ENCODE measurements at regions not wholly inside any gene's neighbourhood (a gene's known extent, or its start where the extent isn't known, plus 50 kb on each side); places are given as distances from the start of the nearest gene placed in this dataset.

DNA sequence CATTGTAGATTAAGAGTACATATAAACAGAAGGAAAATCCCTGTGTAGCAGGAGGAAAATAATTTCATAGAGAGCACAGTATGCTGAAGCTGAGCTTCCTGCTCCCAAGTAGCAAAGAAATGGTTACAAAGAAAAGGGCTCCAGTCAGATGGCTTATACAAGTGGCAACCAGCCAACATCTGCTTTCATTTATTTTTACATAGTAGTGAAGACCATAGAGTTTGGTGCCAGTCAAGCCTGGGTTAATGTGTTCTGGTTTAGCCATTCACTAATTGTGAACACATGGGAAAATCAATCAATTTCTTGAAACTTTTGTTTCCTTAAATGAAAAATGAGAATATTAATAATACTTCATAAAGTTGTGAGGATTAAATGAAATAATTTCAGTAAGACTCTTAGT is 111.3 kb upstream of the ELOVL6 start:
- in situ Hi-C loops (cut with HindIII; ENCODE audit: extremely low pct_ligation_motif_present, low pct_unique_long_range_greater_than_20kb): loop anchor here (5.0 to 10.0 kb wide), 2 partner anchors 198 to 305 kb away; no protein-coding TSS in a partner anchor
- no peak for DNase-seq (ENCODE audit: low spot score)
- Histone ChIP-seq H4K20me1 (ENCODE audit: insufficient read depth, low read length) (no peaks in the 10 kb centered on the region), H3K9ac (ENCODE audit: insufficient read depth, low read depth, low read length) (no peak overlapping the region), H3K27me3 (ENCODE audit: control insufficient read depth in 1 of 2, insufficient read depth in 2 of 2, low read length in 2 of 2) (no peaks in the 10 kb centered on the region), H3K4me3 (replicated peaks in 1 of 3; ENCODE audit: insufficient read depth in 1 of 3, low read depth in 2 of 3, low read length in 3 of 3) (no peak overlapping the region), H3K27ac (ENCODE audit: extremely low read length, insufficient read depth, low read length) (no peak overlapping the region), H3K4me2 (ENCODE audit: low read depth, low read length) (no peak overlapping the region), H3K4me1 (ENCODE audit: insufficient read depth, low read length) (no peaks in the 10 kb centered on the region), H2AFZ (ENCODE audit: low read length) (no peak overlapping the region), H3K36me3 (replicated peaks in 1 of 2; ENCODE audit: control insufficient read depth in 1 of 2, insufficient read depth in 2 of 2, low read length in 2 of 2) (no peaks in the 10 kb centered on the region), H3K79me2 (ENCODE audit: insufficient read depth, low read length) (no peaks in the 10 kb centered on the region), H3K9me3 (ENCODE audit: low read length) (no peaks in the 10 kb centered on the region)
- BruUV-seq (replicated peaks): no TSS peak
- ChIA-PET CTCF (ENCODE audit: low intra/inter-chr PET ratio, low total read pairs) (no interaction called here), POLR2A (no interaction called here)
- no peak for FAIRE-seq
- intact Hi-C loops (cut with micrococcal nuclease; ENCODE audit: unreplicated experiment): no loop called here
- ATAC-seq: no peak
- TF ChIP-seq, protein P1, sequence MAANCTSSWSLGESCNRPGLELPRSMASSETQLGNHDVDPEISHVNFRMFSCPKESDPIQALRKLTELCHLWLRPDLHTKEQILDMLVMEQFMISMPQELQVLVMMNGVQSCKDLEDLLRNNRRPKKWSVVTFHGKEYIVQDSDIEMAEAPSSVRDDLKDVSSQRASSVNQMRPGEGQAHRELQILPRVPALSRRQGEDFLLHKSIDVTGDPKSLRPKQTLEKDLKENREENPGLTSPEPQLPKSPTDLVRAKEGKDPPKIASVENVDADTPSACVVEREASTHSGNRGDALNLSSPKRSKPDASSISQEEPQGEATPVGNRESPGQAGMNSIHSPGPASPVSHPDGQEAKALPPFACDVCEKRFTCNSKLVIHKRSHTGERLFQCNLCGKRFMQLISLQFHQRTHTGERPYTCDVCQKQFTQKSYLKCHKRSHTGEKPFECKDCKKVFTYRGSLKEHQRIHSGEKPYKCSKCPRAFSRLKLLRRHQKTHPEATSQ (CRISPR knock-in tag; IDR thresholded peaks at IDR 0.05; ENCODE audit: borderline replicate concordance): no peak

DNA sequence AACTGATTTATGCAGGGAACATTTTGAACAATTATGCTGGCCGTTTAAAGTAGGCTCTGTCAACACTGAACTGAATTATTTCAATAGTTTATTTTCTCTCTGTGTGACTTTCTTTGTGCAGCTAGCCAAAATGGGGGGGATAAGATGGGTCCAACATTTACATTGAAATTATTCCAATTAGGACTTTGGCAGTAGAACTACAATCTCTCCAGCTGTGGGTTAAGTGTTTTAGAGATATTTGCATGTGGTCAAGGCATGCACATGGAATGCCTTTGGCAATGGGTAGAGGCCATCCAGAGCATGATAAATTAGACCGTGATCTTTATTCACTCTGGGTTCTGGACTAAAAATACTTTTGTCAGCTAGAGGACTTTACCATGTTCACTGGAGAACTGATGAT is 107.9 kb upstream of the ELOVL6 start:
- no peaks in the 10 kb centered on the region for H3K27me3 ChIP-seq (ENCODE audit: control insufficient read depth in 1 of 2, insufficient read depth in 2 of 2, low read length in 2 of 2)
- no peak overlapping the region for H3K4me2 ChIP-seq (ENCODE audit: low read depth, low read length)
- no peak for FAIRE-seq
- 13% methylated on average over 2 of the region's 2 CpGs for WGBS (ENCODE audit: low lambda C conversion rate)
- no TSS peak for BruUV-seq (replicated peaks)
- no peak overlapping the region for H3K4me3 ChIP-seq (replicated peaks in 1 of 3; ENCODE audit: insufficient read depth in 1 of 3, low read depth in 2 of 3, low read length in 3 of 3)
- no peak overlapping the region for H2AFZ ChIP-seq (ENCODE audit: low read length)
- no peak overlapping the region for H3K27ac ChIP-seq (ENCODE audit: extremely low read length, insufficient read depth, low read length)
- no peaks in the 10 kb centered on the region for H3K36me3 ChIP-seq (replicated peaks in 1 of 2; ENCODE audit: control insufficient read depth in 1 of 2, insufficient read depth in 2 of 2, low read length in 2 of 2)
- TF ChIP-seq RORA (CRISPR knock-in tag; IDR thresholded peaks at IDR 0.05): no peak
- TF ChIP-seq, protein P2, sequence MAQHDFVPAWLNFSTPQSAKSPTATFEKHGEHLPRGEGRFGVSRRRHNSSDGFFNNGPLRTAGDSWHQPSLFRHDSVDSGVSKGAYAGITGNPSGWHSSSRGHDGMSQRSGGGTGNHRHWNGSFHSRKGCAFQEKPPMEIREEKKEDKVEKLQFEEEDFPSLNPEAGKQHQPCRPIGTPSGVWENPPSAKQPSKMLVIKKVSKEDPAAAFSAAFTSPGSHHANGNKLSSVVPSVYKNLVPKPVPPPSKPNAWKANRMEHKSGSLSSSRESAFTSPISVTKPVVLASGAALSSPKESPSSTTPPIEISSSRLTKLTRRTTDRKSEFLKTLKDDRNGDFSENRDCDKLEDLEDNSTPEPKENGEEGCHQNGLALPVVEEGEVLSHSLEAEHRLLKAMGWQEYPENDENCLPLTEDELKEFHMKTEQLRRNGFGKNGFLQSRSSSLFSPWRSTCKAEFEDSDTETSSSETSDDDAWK (CRISPR knock-in tag; IDR thresholded peaks at IDR 0.05): no peak
- no peaks in the 10 kb centered on the region for H4K20me1 ChIP-seq (ENCODE audit: insufficient read depth, low read length)
- H3K79me2 ChIP-seq (ENCODE audit: insufficient read depth, low read length): no peaks in the 10 kb centered on the region
- DNase-seq (ENCODE audit: low spot score): no peak
- no peaks in the 10 kb centered on the region for H3K4me1 ChIP-seq (ENCODE audit: insufficient read depth, low read length)
- H3K9me3 ChIP-seq (ENCODE audit: low read length): no peaks in the 10 kb centered on the region
- in situ Hi-C loops (cut with HindIII; ENCODE audit: extremely low pct_ligation_motif_present, low pct_unique_long_range_greater_than_20kb): no loop called here
- ATAC-seq: no peak
- CTCF ChIA-PET (ENCODE audit: low intra/inter-chr PET ratio, low total read pairs): no interaction called here
- intact Hi-C loops (cut with micrococcal nuclease; ENCODE audit: unreplicated experiment): no loop called here
- POLR2A ChIA-PET: no interaction called here
- no peak overlapping the region for H3K9ac ChIP-seq (ENCODE audit: insufficient read depth, low read depth, low read length)

All from HepG2 (cell line).